ENCODE measurements at regions not wholly inside any gene's neighbourhood (a gene's known extent, or its start where the extent isn't known, plus 50 kb on each side); places are given as distances from the start of the nearest gene placed in this dataset.

DNA sequence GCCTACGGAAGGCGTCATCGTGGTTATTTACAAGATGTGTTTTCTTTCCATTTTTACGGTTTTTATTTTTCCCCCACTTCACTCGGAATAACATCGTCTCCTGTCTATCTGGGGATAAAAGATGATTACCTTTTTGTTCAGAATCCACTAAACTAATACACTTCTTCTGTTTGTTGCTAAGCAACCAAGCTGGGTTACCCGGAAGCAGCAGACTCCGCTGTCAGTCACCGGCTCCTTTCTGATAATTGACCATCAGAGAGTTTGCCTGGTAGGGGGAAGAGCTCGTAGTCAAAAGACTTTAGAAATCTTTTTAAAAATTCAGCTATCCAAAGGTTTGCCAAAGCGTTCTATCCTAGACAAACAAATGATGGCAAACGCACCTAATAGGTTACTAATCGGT, 75.0 kb upstream of the SFMBT2 start:
- TF ChIP-seq, protein P1, sequence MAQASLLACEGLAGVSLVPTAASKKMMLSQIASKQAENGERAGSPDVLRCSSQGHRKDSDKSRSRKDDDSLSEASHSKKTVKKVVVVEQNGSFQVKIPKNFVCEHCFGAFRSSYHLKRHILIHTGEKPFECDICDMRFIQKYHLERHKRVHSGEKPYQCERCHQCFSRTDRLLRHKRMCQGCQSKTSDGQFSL (CRISPR knock-in tag; IDR thresholded peaks at IDR 0.05) = no peak
- no peak for TF ChIP-seq ZNF143 (CRISPR knock-in tag; IDR thresholded peaks at IDR 0.05)

Measured in HepG2 (cell line).